SK-N-SH (cell line): ENCODE measurements at regions not wholly inside any gene's neighbourhood (a gene's known extent, or its start where the extent isn't known, plus 50 kb on each side); places are given as distances from the start of the nearest gene placed in this dataset.

Source experiments
- CTCF ChIA-PET: fragments of 300-600, 350-600 bp; formaldehyde crosslinking; extraction: SDS; loops from one replicate; lab custom pipeline; 2021; lab: Yijun Ruan, JAX
- POLR2A ChIA-PET: fragments of 350-600 bp; sonication (Branson Sonifier 250); formaldehyde crosslinking; extraction: SDS; loops from one replicate; lab custom pipeline; 2020; ENCODE audit warnings: antibody characterized with exemption, inconsistent platforms; lab: Yijun Ruan, JAX
- DNase-seq: peaks from one replicate; pipeline ENCODE4 v3.0.0; 2012
- H2AFZ ChIP-seq: fragments of 200-600 bp; sonication (generic); 2 replicates; pipeline ENCODE4 v1.8.1; 2016; ENCODE audit warnings: antibody characterized with exemption, mild to moderate bottlenecking, low read depth
- H3F3A ChIP-seq: fragments of 200-600 bp; sonication (generic); replicated peaks from 2 replicates; pipeline ENCODE3; 2016; ENCODE audit warnings: antibody characterized with exemption, mild to moderate bottlenecking; ENCODE audit not compliant: insufficient read depth
- H3K27ac ChIP-seq, 2 experiments: fragments of 200-500 bp in 1 of 2; fragments of 200-600 bp in 1 of 2; sonication (Bioruptor generic) in 1 of 2; sonication (generic), shearing (Covaris generic) in 1 of 2; 2 replicates each; pipeline versions ENCODE4 v1.5.1 to v1.6.1; 2014 to 2016; ENCODE audit warnings: low read depth in 2 of 2, inconsistent platforms in 1 of 2, low read length in 1 of 2, mild to moderate bottlenecking in 1 of 2, mixed read lengths in 1 of 2
- H3K27me3 ChIP-seq: fragments of 200-600 bp; sonication (generic), shearing (Covaris generic); 2 replicates; pipeline ENCODE4 v1.6.1; 2016; ENCODE audit warnings: mixed run types; ENCODE audit not compliant: insufficient read depth
- H3K36me3 ChIP-seq, 2 experiments: fragments of 200-500 bp in 1 of 2; fragments of 200-600 bp in 1 of 2; sonication (Bioruptor generic) in 1 of 2; sonication (generic) in 1 of 2; replicated peaks in 1 of 2; 2 replicates each; pipeline versions ENCODE3 to v1.5.1; 2014 to 2016; ENCODE audit warnings: low read length in 1 of 2, mild to moderate bottlenecking in 1 of 2; ENCODE audit not compliant: insufficient read depth in 2 of 2, control insufficient read depth in 1 of 2
- H3K4me1 ChIP-seq, 2 experiments: fragments of 200-500 bp in 1 of 2; fragments of 200-600 bp in 1 of 2; sonication (Bioruptor generic) in 1 of 2; sonication (generic), shearing (Covaris generic) in 1 of 2; 2 replicates each; pipeline versions ENCODE4 v1.5.1 to v1.6.1; 2014 to 2016; ENCODE audit warnings: low read depth in 1 of 2, low read length in 1 of 2, mixed run types in 1 of 2; ENCODE audit not compliant: insufficient read depth in 2 of 2, control insufficient read depth in 1 of 2
- H3K4me2 ChIP-seq: fragments of 200-600 bp; sonication (generic), shearing (Covaris generic); 2 replicates; pipeline ENCODE4 v1.6.1; 2017; ENCODE audit warnings: mixed run types
- H3K4me3 ChIP-seq, 2 experiments: fragments of 200-500 bp in 1 of 2; fragments of 200-600 bp in 1 of 2; sonication (Bioruptor generic) in 1 of 2; sonication (generic), shearing (Covaris generic) in 1 of 2; 2 replicates each; pipeline versions ENCODE4 v1.5.1 to v1.8.1; 2014 to 2016; ENCODE audit warnings: low read depth in 2 of 2, inconsistent platforms in 1 of 2, low read length in 1 of 2, mild to moderate bottlenecking in 1 of 2, mixed read lengths in 1 of 2, moderate library complexity in 1 of 2
- H3K79me2 ChIP-seq: fragments of 200-600 bp; sonication (generic); 2 replicates; pipeline ENCODE4 v1.8.1; 2017; ENCODE audit warnings: mild to moderate bottlenecking; ENCODE audit not compliant: insufficient read depth
- H3K9ac ChIP-seq: fragments of 200-600 bp; sonication (generic); 2 replicates; pipeline ENCODE4 v1.6.1; 2017; ENCODE audit warnings: mixed run types
- H3K9me2 ChIP-seq: fragments of 200-600 bp; sonication (generic); 2 replicates; pipeline ENCODE4 v1.6.1; 2017; ENCODE audit warnings: mixed run types
- H3K9me3 ChIP-seq: fragments of 200-600 bp; sonication (generic); 2 replicates; pipeline ENCODE4 v1.6.1; 2017; ENCODE audit warnings: mixed run types, mild to moderate bottlenecking, moderate library complexity
- H4K20me1 ChIP-seq: fragments of 200-600 bp; sonication (generic); 2 replicates; pipeline ENCODE4 v1.6.1; 2017; ENCODE audit warnings: mild to moderate bottlenecking, mixed run types; ENCODE audit not compliant: insufficient read depth
- CHD2 ChIP-seq: fragments of 150-350 bp; IDR thresholded peaks from 2 replicates; pipeline ENCODE4 v1.6.1; 2018; ENCODE audit warnings: low read length; ENCODE audit not compliant: partially characterized antibody
- ELF1 ChIP-seq: IDR thresholded peaks from 2 replicates; pipeline ENCODE4 v1.4.0; 2012
- EP300 ChIP-seq, 2 experiments: IDR thresholded peaks; 2 replicates each; pipeline versions ENCODE4 v1.4.0 to v1.6.1; 2012; ENCODE audit warnings: borderline replicate concordance in 1 of 2, low read depth in 1 of 2, low read length in 1 of 2
- EZH2phosphoT487 ChIP-seq: fragments of 200-600 bp; sonication (generic); IDR thresholded peaks from 2 replicates; pipeline ENCODE4 v1.6.1; 2017; ENCODE audit warnings: low read depth, mixed run types, mild to moderate bottlenecking, antibody characterized with exemption, moderate library complexity, borderline replicate concordance
- FOXJ3 ChIP-seq: sonication (generic); formaldehyde crosslinking; IDR thresholded peaks from 2 replicates; pipeline ENCODE4 v1.5.1; 2020; ENCODE audit warnings: mild to moderate bottlenecking, missing genetic modification reagents
- FOXM1 ChIP-seq: IDR thresholded peaks from 2 replicates; pipeline ENCODE4 v1.4.0; 2012; ENCODE audit warnings: low read depth, mild to moderate bottlenecking
- GATA2 ChIP-seq: sonication (generic); formaldehyde crosslinking; IDR thresholded peaks from 2 replicates; pipeline ENCODE4 v1.5.0; 2020; ENCODE audit warnings: mild to moderate bottlenecking, missing genetic modification reagents
- JUND ChIP-seq: IDR thresholded peaks from 2 replicates; pipeline ENCODE4 v1.4.0; 2012
- MAX ChIP-seq: IDR thresholded peaks from 2 replicates; pipeline ENCODE4 v1.4.0; 2012; ENCODE audit warnings: low read depth
- MXI1 ChIP-seq: IDR thresholded peaks from 2 replicates; pipeline ENCODE4 v1.6.1; 2012; ENCODE audit warnings: mild to moderate bottlenecking, low read depth, low read length, improper control_type of control experiment
- NFIC ChIP-seq: IDR thresholded peaks from 2 replicates; pipeline ENCODE4 v1.4.0; 2012; ENCODE audit warnings: borderline replicate concordance
- POLR2AphosphoS5 ChIP-seq: IDR thresholded peaks from 2 replicates; pipeline ENCODE4 v1.6.1; 2012; ENCODE audit warnings: low read depth, low read length
- RCOR1 ChIP-seq: fragments of 150-350 bp; IDR thresholded peaks from 2 replicates; pipeline ENCODE4 v1.6.1; 2017; ENCODE audit warnings: antibody characterized with exemption, low read length
- REST ChIP-seq: IDR thresholded peaks from 2 replicates; pipeline ENCODE4 v1.6.1; 2012; ENCODE audit warnings: mild to moderate bottlenecking, low read depth, low read length, moderate library complexity
- RFX5 ChIP-seq: IDR thresholded peaks from 2 replicates; pipeline ENCODE4 v1.6.1; 2012; ENCODE audit warnings: mild to moderate bottlenecking, improper control_type of control experiment, low read length
- RXRA ChIP-seq: IDR thresholded peaks from 2 replicates; pipeline ENCODE4 v1.4.0; 2012; ENCODE audit warnings: low read depth, mild to moderate bottlenecking, borderline replicate concordance
- SIN3A ChIP-seq: IDR thresholded peaks from 2 replicates; pipeline ENCODE4 v1.6.1; 2012; ENCODE audit warnings: low read depth, mild to moderate bottlenecking, low read length, moderate library complexity, borderline replicate concordance
- TAF1 ChIP-seq: IDR thresholded peaks from 2 replicates; pipeline ENCODE4 v1.6.1; 2012; ENCODE audit warnings: low read depth, mild to moderate bottlenecking, low read length, moderate library complexity, borderline replicate concordance
- TCF12 ChIP-seq: IDR thresholded peaks from 2 replicates; pipeline ENCODE4 v1.4.0; 2012
- TEAD4 ChIP-seq: IDR thresholded peaks from 2 replicates; pipeline ENCODE4 v1.4.0; 2012; ENCODE audit warnings: mild to moderate bottlenecking, borderline replicate concordance; ENCODE audit not compliant: insufficient read depth
- USF2 ChIP-seq: fragments of 150-350 bp; IDR thresholded peaks from 2 replicates; pipeline ENCODE4 v1.6.1; 2017; ENCODE audit warnings: antibody characterized with exemption, low read length, low read depth, borderline replicate concordance
- YY1 ChIP-seq: IDR thresholded peaks from 2 replicates; pipeline ENCODE4 v1.4.0; 2012; ENCODE audit warnings: low read depth, mild to moderate bottlenecking
- ZBTB33 ChIP-seq: IDR thresholded peaks from 2 replicates; pipeline ENCODE4 v1.4.0; 2012; ENCODE audit warnings: low read depth, borderline replicate concordance
- WGBS: methylation state at CpG from one replicate; pipeline ENCODE4 v1.1.6; 2017; ENCODE audit warnings: low lambda C conversion rate; 5-methylcytosine and 5-hydroxymethylcytosine counted together

GRCh38 chr5:53180538-53180937 lies 71.0 kb upstream of the MOCS2 start:
- CTCF ChIA-PET: no interaction called here
- 94% methylated on average over 5 of the region's 5 CpGs for WGBS

GRCh38 chr5:53180991-53181390 lies 71.4 kb upstream of the MOCS2 start:
- Histone ChIP-seq H4K20me1 (no peaks in the 10 kb centered on the region), H3K79me2 (no peaks in the 10 kb centered on the region), H3K27ac (no peak overlapping the region), H3K4me1 (no peaks in the 10 kb centered on the region), H3K9me2 (no peaks in the 10 kb centered on the region), H3K9ac (no peak overlapping the region), H3K4me2 (no peak overlapping the region), H3K27me3 (no peaks in the 10 kb centered on the region), H3F3A (peaks cover 2% of the 10 kb centered on the region), H3K9me3 (no peaks in the 10 kb centered on the region), H2AFZ (no peak overlapping the region), H3K36me3 (no peaks in the 10 kb centered on the region), H3K4me3 (no peak overlapping the region)
- ChIA-PET POLR2A (no interaction called here), CTCF (interaction anchor here (1.4 kb wide), 1 partner anchor 10 kb away, joined by 3 read pairs; no protein-coding TSS in a partner anchor)
- 71% methylated on average over 1 of the region's 1 CpG for WGBS
- DNase-seq: no peak
- no peak for TF ChIP-seq ELF1
- no peak for TF ChIP-seq RCOR1
- TF ChIP-seq NFIC: no peak
- no peak for TF ChIP-seq JUND
- no peak for TF ChIP-seq GATA2 (CRISPR knock-in tag)
- no peak for TF ChIP-seq REST
- no peak for TF ChIP-seq YY1
- no peak for TF ChIP-seq EZH2phosphoT487
- no peak for TF ChIP-seq RXRA
- no peak for TF ChIP-seq MAX

More at GRCh38 chr5:53180538-53180937, 71.0 kb upstream of the MOCS2 start:
- Histone ChIP-seq H2AFZ (no peak overlapping the region), H3F3A (peaks cover 2% of the 10 kb centered on the region), H3K4me1 (no peaks in the 10 kb centered on the region), H3K36me3 (no peaks in the 10 kb centered on the region), H3K9me2 (no peaks in the 10 kb centered on the region), H4K20me1 (no peaks in the 10 kb centered on the region), H3K9ac (no peak overlapping the region), H3K4me3 (no peak overlapping the region), H3K9me3 (no peaks in the 10 kb centered on the region), H3K4me2 (no peak overlapping the region), H3K79me2 (no peaks in the 10 kb centered on the region), H3K27ac (no peak overlapping the region), H3K27me3 (no peaks in the 10 kb centered on the region)
- POLR2A ChIA-PET: no interaction called here
- TF ChIP-seq USF2 (no peak), CHD2 (no peak), SIN3A (no peak), TAF1 (no peak), FOXM1 (no peak), POLR2AphosphoS5 (no peak), TEAD4 (no peak), MXI1 (no peak), EP300 (IDR thresholded peaks at IDR 0.05; ENCODE audit: borderline replicate concordance in 1 of 2, low read depth in 1 of 2, low read length in 1 of 2) (no peak), NFIC (no peak), TCF12 (no peak), ZBTB33 (no peak), FOXJ3 (CRISPR knock-in tag) (no peak), RFX5 (no peak), JUND (no peak), ELF1 (no peak), EZH2phosphoT487 (no peak)
- no peak for DNase-seq
